SIG-M5 treated with dmso at 0.1 percent for 504 hours (cell line): ENCODE measurements at regions not wholly inside any gene's neighbourhood (a gene's known extent, or its start where the extent isn't known, plus 50 kb on each side); places are given as distances from the start of the nearest gene placed in this dataset.
"Not testable (repeated sequence)": the region's sequence is repeated elsewhere in the genome, so short reads cannot be mapped to it uniquely, and the experiment has no call there.

ENCODE experiments used
- DNase-seq: peaks from one replicate; lab custom pipeline; 2025; ENCODE audit not compliant: unreplicated experiment; lab: John Stamatoyannopoulos, UW

GRCh38 chr6:16041327-16041726 is 87.6 kb upstream of the MYLIP start:
- no peak for DNase-seq

- no peak for DNase-seq
Measured at GRCh38 chr6:16040628-16040974, 88.3 kb upstream of the MYLIP start.

- not testable (repeated sequence) for DNase-seq
Measured at GRCh38 chr6:16039892-16040627, 88.8 kb upstream of the MYLIP start.

DNA sequence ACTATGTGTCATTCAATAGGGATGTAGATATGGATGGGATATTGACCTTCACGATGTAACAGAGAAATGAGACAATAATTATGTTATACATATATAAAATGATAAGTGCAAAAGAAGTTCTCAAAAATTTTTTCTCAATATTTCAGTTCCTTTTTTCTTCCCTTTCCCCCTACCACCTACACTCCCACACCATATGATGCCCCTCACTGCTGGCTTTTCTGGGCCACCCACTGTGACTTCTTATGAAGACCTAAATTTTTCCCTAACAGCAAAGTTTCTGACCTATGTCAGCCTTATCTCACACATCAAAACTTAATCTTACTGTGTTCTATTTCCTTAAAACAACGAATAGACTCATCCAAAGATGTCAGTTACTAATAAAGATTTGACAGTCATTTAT is 89.9 kb upstream of the MYLIP start:
- DNase-seq, result no peak

- DNase-seq, result no peak
Measured at GRCh38 chr6:16035488-16036080, 93.3 kb upstream of the MYLIP start.

GRCh38 chr6:16033214-16033613 is 95.7 kb upstream of the MYLIP start:
- DNase-seq, result no peak

- no peak for DNase-seq
Measured at GRCh38 chr6:16031278-16031981, 97.5 kb upstream of the MYLIP start.

DNA sequence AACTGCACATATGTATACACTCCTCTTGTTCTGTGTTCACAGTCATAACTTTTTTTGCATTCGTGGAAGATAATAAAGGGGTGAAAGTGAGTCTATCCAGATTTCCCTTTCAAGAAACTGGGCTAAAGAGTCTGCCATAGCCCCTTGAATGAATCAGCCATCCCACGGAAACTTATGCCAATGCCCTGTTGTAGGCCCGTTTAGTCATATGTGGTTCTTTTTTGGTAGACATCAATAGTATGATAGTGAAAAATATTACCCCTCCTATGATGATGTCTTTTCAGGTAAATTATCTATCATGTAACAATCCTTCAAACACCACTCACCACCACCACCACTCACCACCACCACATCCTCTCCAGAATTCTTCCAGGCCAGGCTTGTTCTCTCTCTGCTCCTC is 99.9 kb upstream of the MYLIP start:
- no peak for DNase-seq

- DNase-seq, result no peak
Measured at GRCh38 chr6:16020259-16020658, 108.6 kb upstream of the MYLIP start.

- no peak for DNase-seq
Measured at GRCh38 chr6:16019462-16019861, 109.4 kb upstream of the MYLIP start.

GRCh38 chr6:16018626-16019025 is 110.3 kb upstream of the MYLIP start:
- no peak for DNase-seq

- not testable (repeated sequence) for DNase-seq
Measured at GRCh38 chr6:16014325-16014724, 114.6 kb upstream of the MYLIP start.

DNA sequence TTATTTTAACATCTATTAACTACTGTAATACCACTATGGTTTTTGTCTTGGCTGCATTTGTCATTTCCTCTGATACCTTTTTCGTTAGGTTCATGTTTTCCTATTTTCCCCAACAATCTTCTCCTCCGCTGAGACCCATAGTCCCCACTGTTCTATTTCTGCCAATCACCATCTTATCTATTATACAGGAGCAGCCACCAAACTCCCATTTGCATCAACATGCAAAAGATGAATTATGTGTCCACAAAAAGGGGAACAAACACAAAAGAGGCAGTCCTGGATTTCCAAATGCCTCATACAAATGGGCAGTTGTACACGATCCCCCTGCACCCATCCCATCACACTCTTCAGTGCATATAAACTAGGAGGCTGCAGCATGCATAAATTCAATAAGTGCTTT is 121.7 kb upstream of the MYLIP start:
- no peak for DNase-seq

- DNase-seq, result no peak
Measured at GRCh38 chr6:16006681-16007080, 122.2 kb upstream of the MYLIP start.

GRCh38 chr6:16004934-16005679 is 123.8 kb upstream of the MYLIP start:
- DNase-seq, result no peak

GRCh38 chr6:16003197-16003491 is 125.7 kb upstream of the MYLIP start:
- DNase-seq, result no peak

- DNase-seq, result no peak
Measured at GRCh38 chr6:16002332-16003196, 126.3 kb upstream of the MYLIP start.

DNA sequence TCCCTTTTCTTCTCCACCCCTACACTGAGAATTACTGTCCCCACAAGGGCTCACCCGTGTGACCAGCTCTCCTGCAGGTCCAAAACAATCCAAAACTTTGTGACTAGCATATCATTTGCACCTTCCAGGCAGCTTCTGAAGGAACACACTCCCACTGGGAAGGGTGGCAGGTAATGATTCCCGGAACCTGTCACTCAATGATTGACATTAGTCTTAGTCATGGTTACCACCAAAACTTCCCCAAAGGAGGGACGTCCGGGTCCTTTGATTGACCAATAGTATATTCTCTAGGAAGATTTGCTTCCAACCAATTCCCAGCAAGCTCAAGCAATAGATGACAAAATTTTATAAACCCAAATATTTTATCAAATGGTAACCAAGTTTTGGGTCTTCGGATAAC is 127.7 kb upstream of the MYLIP start:
- DNase-seq, result no peak

- DNase-seq, result no peak
Measured at GRCh38 chr6:15999201-15999600, 129.7 kb upstream of the MYLIP start.

DNA sequence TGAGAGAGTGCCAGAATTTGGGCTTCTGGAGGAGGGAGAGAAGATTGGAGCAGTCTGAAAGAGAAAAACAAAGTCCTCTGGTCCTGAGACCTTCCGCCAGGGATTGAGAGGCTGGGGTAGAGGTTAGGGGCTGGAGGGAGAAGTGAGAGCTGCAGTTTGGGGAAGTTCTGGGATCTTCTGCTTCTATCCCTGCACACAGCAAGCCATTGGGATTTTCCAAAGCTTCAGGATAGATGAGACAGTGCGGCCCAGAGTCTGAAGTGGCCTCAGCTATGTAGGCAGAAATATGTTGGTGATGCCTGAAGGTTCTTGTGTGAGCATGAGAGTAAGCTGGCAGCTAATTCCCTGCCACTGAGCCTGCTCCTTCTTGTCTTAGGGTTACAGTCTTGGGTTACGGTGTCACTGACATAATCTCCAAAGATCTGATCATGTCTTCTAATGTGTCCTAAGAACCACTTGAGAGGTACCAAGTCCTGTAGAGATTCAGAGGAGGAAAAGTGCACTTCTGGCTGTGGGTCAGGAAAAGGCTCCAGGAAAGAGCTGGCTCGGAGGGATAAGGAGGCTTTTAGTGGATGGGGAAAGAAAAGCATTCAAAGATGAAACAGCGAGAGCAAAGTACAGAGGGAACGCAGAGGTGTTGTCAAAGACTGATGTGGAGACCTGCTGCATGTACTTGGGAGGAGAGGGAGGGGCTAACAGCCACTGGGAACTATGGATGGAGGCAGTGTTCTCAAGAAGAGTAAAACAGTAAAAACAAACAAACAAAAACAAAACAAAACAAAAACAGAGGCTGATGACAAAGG is 131.1 kb upstream of the MYLIP start:
- DNase-seq, result no peak
